ENCODE measurements at regions not wholly inside any gene's neighbourhood (a gene's known extent, or its start where the extent isn't known, plus 50 kb on each side); places are given as distances from the start of the nearest gene placed in this dataset.
A peak's percentile ranks its signal among the peaks of the same experiment; 100 is the strongest.
"Not testable (repeated sequence)": the region's sequence is repeated elsewhere in the genome, so short reads cannot be mapped to it uniquely, and the experiment has no call there.

- DNase-seq (ENCODE audit: missing footprints): no peak
- intact Hi-C loops (cut with DNase I): no loop called here
- no peak for ATAC-seq
These were observed 150.5 kb downstream of the ARSF start for GRCh38 chrX:3191796-3192195.

GRCh38 chrX:3191201-3191600 is 149.9 kb downstream of the ARSF start:
- intact Hi-C loops (cut with DNase I): no loop called here
- ATAC-seq: no peak

GRCh38 chrX:3184176-3184930 is 143.1 kb downstream of the ARSF start:
- DNase-seq (ENCODE audit: missing footprints) (no peak), ATAC-seq (peak; percentile 92)
- intact Hi-C loops (cut with DNase I): no loop called here

More at GRCh38 chrX:3191201-3191600, 149.9 kb downstream of the ARSF start:
- DNase-seq (ENCODE audit: missing footprints): no peak

GRCh38 chrX:3181846-3182245 is 140.6 kb downstream of the ARSF start:
- DNase-seq (ENCODE audit: missing footprints): no peak
- no peak for ATAC-seq
- intact Hi-C loops (cut with DNase I): no loop called here

- no peak for DNase-seq (ENCODE audit: missing footprints)
- ATAC-seq: no peak
- intact Hi-C loops (cut with DNase I): no loop called here
These were observed 137.1 kb downstream of the ARSF start for GRCh38 chrX:3178329-3178728.

GRCh38 chrX:3177851-3178250 is 136.6 kb downstream of the ARSF start:
- intact Hi-C loops (cut with DNase I): no loop called here
- no peak for DNase-seq (ENCODE audit: missing footprints)
- no peak for ATAC-seq

- ATAC-seq (no peak), DNase-seq (ENCODE audit: missing footprints) (no peak)
- intact Hi-C loops (cut with DNase I): no loop called here
These were observed 135.2 kb downstream of the ARSF start for GRCh38 chrX:3176439-3176820.

GRCh38 chrX:3175659-3176438 is 134.6 kb downstream of the ARSF start:
- ATAC-seq (no peak), DNase-seq (ENCODE audit: missing footprints) (no peak)
- intact Hi-C loops (cut with DNase I): no loop called here

- DNase-seq (ENCODE audit: missing footprints); ATAC-seq; intact Hi-C loops (cut with DNase I): not testable (repeated sequence)
These were observed 130.9 kb downstream of the ARSF start for GRCh38 chrX:3172156-3172555.

- intact Hi-C loops (cut with DNase I): no loop called here
- ATAC-seq: no peak
- no peak for DNase-seq (ENCODE audit: missing footprints)
These were observed 128.2 kb downstream of the ARSF start for GRCh38 chrX:3169421-3169820.

GRCh38 chrX:3167771-3168170 is 126.5 kb downstream of the ARSF start:
- no peak for ATAC-seq
- intact Hi-C loops (cut with DNase I): no loop called here
- DNase-seq (ENCODE audit: missing footprints): no peak

- ATAC-seq (no peak), DNase-seq (ENCODE audit: missing footprints) (no peak)
- intact Hi-C loops (cut with DNase I): no loop called here
These were observed 125.6 kb downstream of the ARSF start for GRCh38 chrX:3166670-3167455.

- ATAC-seq: no peak
- DNase-seq (ENCODE audit: missing footprints): no peak
- intact Hi-C loops (cut with DNase I): no loop called here
These were observed 124.5 kb downstream of the ARSF start for GRCh38 chrX:3165808-3166207.
